HG03066 (cell line): ENCODE measurements at regions not wholly inside any gene's neighbourhood (a gene's known extent, or its start where the extent isn't known, plus 50 kb on each side); places are given as distances from the start of the nearest gene placed in this dataset.

Source experiments
- ATAC-seq: cut with Tn5 transposase; IDR thresholded peaks from one replicate; pipeline ENCODE4 v1.9.1; 2021; ENCODE audit warnings: low read depth; ENCODE audit not compliant: unreplicated experiment

DNA sequence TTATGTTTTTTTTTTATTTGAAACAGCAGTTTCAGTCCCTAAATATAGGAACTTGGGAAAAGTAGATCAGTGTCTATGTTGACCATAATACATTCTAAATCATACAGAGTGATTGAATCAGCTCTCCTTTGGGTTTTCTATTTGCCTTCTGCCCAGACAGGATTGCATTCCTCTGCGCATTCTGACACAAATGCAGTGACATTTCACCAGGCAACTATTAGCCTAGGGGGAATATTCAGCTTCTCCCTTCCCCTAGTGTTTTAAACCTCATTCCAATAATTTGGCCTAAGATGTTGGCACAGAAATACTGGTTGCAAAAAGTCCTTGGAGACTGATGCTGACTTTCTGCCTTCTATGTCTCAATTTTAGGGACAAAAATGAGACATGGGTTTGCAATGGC, 172.8 kb downstream of the PTGER3 start:
- no peak for ATAC-seq

DNA sequence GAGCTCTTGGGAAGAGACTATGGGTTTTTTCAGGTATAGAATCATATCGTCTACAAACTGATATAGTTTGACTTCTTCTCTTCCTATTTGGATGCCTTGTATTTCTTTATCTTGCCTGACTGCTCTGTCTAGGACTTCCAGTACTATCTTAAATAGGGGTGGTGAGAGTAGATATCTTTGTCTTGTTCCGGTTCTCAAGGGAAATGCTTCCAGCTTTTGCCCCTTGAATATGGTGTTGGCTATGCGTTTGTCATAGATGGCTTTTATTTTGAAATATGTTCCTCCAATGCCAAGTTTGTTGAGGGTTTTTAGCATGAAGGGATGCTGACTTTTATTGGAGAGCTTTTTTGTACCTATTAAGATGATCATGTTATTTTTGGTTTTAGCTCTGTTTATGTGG, 170.3 kb downstream of the PTGER3 start:
- ATAC-seq, result no peak

GRCh38 chr1:70887936-70888335, 159.7 kb downstream of the PTGER3 start:
- no peak for ATAC-seq

DNA sequence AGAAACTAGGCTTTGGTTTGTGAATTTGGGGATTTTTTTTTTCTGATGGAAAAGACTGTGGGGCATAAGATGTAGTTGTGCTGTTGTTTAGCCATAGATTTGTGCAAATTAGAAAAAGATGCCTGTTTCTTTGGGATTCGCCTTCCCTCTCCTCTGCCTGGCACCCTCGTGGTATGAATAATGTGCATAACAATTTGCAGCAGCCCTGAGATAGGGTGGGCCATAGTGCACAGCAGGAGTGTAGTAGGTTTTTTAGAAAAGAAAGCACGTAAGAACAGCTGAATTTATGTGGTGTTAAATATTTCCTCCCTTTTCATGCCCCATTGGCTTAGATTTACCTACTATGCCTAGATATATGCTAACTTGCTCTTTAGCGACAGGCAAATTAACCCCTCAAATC, 158.9 kb downstream of the PTGER3 start:
- no peak for ATAC-seq

GRCh38 chr1:70890408-70890807, 157.2 kb downstream of the PTGER3 start:
- ATAC-seq, result no peak

GRCh38 chr1:70891051-70891843, 156.4 kb downstream of the PTGER3 start:
- ATAC-seq, result no peak

DNA sequence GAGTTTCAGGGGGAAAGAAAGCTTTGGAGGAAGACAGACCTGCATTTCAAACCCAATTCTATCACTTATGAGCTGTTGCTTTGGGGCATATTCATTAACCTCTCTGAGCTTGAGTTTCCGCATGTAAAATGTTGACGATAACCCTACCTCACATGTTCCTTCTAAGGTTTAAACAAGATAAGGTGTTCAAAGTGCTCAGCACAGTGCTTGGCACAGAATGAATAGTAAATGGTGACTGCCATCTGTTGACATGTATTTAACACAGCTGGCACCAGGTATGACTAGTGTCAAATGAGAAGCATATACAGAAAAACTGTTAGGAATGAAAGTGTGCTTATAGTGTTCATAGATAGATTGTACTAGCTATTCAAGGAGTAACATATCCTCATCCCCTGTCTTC, 155.5 kb downstream of the PTGER3 start:
- ATAC-seq, result no peak

DNA sequence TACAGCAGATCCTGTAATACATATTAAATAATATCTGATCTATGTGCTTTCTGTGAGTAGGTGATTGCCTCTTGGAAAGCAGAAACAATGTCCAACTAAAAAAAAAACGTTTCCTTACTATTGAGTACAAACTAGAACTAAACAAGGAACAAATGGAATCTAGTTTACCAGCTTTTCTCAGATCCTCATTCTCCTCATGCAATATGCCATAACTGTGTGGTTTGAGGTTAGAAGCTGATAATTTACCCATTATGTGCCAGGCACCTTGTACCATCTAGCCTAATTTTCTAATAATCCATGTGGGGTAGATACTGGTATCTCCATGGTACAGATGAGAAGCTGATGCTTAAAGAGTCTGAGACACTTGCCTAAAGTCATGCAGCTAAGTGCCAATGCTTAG, 154.7 kb downstream of the PTGER3 start:
- no peak for ATAC-seq

DNA sequence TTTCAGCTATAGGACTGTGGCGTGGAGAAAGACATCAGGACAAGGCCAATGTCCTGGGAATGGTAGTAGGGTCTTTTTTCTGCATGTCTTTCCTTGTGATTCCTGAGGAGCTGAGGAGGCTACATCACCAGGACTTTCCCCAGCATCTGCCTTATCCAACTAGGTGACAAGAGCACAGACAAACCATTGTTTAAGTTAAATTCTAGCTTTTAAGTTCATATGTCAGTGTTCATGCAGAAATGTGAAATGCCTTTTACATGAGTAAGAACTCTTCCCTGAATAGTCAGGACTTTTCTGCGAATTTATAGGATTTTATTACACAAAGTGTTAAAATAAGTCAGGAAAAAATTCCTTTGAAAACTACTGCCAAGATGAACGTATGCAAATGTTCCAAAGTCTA, 154.2 kb downstream of the PTGER3 start:
- ATAC-seq, result no peak

DNA sequence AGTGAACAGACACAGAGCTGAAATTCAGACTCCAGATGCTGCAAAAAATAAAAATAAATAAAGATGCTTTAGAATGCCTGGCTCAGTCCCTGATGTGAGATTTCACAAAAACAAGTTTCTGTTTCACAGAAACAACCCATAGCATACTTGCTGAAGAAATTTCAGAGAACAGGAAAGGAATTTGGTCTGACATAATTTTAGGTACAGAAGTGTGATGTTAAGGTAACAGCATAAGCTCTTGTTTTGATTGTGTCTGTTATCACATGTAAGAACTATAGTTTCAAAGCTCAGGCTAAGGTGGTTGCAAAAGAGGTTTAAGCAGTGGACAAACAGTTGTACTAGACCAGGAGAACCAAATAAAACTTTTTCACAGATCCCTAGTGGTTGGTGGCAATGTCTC, 152.1 kb downstream of the PTGER3 start:
- ATAC-seq, result no peak

GRCh38 chr1:70896224-70896623, 151.4 kb downstream of the PTGER3 start:
- no peak for ATAC-seq

DNA sequence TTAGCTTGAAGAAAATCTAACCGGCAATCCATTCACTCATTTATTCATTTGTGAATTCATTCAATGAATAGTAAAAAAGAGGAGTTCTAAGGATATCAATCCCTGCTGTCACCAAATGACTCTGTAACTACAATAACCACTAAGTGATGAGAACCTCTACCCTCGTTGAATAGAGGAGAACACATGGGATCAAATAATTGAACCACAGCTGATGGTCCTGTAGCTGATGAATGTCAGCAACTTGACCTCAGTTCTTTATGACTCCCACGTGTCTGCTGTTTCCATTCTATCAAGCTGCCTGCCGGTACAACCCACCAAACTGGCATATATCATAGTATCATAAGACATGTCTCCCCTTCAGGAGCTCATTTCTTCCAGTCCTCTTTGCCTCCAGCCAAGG, 150.3 kb downstream of the PTGER3 start:
- no peak for ATAC-seq

DNA sequence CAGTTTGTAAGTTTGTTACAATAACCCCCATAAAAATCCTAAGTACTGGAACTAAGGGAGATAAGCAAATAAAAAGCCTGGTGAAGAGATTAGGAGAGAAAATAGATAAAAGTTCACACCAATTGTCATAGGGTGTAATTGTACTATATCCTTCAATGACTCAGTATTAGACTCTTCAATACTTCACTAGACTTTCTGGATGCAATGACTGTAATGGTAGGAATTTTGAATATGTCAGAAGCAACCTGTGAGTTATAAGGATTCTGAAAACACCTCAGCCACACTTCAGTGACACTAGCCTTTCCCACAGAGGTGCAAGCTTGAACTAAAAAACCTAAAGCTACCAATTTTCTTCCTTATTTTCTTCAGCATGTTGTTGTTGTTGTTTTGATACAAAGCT, 147.9 kb downstream of the PTGER3 start:
- no peak for ATAC-seq

GRCh38 chr1:70902211-70902610, 145.4 kb downstream of the PTGER3 start:
- ATAC-seq, result no peak

GRCh38 chr1:70906800-70907199, 140.8 kb downstream of the PTGER3 start:
- ATAC-seq, result no peak

DNA sequence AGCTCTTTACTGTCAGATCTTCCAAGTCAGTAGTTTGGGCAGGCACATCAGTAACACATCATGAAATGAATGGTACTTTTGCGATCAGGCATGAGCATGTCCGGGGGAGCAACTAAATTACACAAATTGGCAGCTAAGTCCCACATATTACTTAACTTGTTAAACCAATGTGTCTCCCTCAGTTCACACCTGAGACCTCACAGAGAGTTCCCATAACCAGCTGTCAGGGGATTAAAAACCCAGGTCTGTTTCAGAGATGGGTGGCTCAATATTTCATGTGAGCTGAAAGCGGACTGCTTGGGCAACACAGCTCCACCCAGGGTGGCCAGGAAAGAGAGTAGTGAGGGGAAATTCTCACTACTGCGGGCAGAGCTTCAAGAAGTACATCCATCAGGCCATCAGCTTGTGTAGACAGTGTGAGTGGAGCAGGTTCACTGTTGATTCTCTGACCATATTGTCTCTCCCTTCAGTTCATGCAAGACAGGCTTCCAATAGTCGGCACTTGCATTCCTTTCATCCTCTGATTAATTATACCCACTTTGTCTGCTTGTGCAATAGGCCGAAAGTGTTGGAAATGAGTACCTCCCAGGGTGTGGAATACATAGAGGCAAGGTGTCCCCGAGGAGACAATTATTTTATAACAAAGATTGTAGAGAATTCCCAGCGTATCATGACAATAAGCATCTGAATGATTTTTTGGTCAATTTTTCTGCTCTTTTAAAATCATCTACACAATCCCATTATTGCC, 139.9 kb downstream of the PTGER3 start:
- no peak for ATAC-seq

DNA sequence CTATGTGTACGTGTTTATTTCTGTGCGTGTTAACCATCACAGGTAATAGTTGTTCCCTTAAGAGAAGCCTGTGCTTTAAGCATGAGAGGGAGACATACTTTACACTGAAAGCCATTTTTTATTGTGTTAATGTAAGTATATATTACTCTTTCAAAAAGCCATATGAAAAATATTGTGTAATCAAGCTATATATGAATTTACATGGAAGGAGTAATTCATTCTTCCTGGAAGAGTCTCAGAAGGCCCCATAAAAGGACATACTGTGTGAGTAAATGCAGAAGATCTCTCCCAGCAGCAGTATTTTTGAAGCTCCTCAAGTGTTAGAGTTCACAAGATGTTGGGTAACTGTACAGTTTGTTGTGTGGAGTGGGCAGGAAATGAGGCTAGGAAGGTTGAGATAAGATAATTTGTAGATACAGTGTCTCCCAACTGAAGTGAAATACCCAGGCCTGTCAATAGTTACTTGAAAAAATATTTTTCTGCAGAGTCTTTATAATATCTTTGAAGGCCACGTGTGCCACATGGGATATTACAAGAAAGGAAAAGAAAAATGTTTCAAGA, 138.3 kb downstream of the PTGER3 start:
- no peak for ATAC-seq

- no peak for ATAC-seq
These were observed 137.6 kb downstream of the PTGER3 start for GRCh38 chr1:70910013-70910412.

DNA sequence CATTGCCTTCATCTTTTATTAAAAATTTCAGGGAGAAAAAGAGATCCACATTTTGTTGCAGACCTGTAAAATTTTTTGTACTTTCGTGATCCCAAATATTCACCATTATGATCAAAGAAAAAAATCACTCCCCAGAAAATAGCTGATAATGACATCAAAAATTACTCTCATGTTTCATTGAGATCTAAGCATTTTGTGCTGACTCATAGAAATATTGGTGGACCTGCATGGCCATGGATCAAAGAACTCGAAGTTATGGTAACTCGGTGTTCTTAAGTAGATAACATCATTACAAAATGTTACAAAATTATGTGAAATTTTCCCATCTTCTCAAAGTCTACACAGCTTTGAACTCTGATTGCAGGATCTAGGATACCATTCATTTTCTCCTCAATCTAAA, 135.8 kb downstream of the PTGER3 start:
- ATAC-seq, result no peak

DNA sequence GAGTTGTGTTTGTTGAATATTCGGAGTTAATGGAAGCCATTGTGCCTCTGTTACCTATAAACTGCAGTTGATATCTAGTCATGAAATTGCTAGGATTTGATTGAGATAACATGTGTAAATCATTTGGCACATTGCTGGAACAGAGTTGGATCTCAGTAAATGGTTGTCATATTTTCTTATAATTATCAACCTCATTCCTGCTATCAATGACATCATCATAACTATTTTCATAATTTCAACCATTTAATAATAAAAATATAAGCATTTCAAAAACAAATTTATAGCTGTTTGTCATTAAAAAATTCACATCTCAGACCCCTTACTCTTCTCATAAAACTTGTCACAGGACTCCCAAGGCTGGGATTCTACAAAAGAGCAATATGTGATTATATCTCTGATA, 133.4 kb downstream of the PTGER3 start:
- no peak for ATAC-seq

- no peak for ATAC-seq
These were observed 132.2 kb downstream of the PTGER3 start for GRCh38 chr1:70915258-70916033.
